ENCODE measurements at regions not wholly inside any gene's neighbourhood (a gene's known extent, or its start where the extent isn't known, plus 50 kb on each side); places are given as distances from the start of the nearest gene placed in this dataset.
"Not testable (repeated sequence)": the region's sequence is repeated elsewhere in the genome, so short reads cannot be mapped to it uniquely, and the experiment has no call there.

GRCh38 chr13:104920513-104920912 lies 1614.9 kb downstream of the EFNB2 start:
- not testable (repeated sequence) for H3K27ac ChIP-seq (ENCODE audit: low read depth); H3K4me3 Mint-ChIP-seq; H3K27me3 Mint-ChIP-seq (ENCODE audit: insufficient read depth, low read depth, poor library complexity); H3K9me2 ChIP-seq (ENCODE audit: insufficient read depth); H4K20me1 ChIP-seq (replicated peaks; ENCODE audit: insufficient read depth); H2AFZ ChIP-seq; DNase-seq (ENCODE audit: low spot score); H3K79me2 ChIP-seq (replicated peaks; ENCODE audit: insufficient read depth); H3K4me1 Mint-ChIP-seq; ATAC-seq; H3K4me3 ChIP-seq; H3K27ac Mint-ChIP-seq; H3F3A ChIP-seq (replicated peaks; ENCODE audit: low read depth); H3K4me2 ChIP-seq; H3K4me1 ChIP-seq (ENCODE audit: insufficient read depth); H3K36me3 ChIP-seq (ENCODE audit: insufficient read depth); H3K27me3 ChIP-seq (ENCODE audit: insufficient read depth)
- peaks cover 24% of the 10 kb centered on the region for H3K9me3 Mint-ChIP-seq
- peaks cover 15% of the 10 kb centered on the region; the same call in 2 of the 3 replicates for H3K36me3 Mint-ChIP-seq (ENCODE audit: low read depth)

- TF ChIP-seq STAT1 (IDR thresholded peaks at IDR 0.05; ENCODE audit: unreplicated experiment) (no peak), NANOG (IDR thresholded peaks at IDR 0.05; ENCODE audit: borderline replicate concordance) (no peak), ETS1 (IDR thresholded peaks at IDR 0.05) (no peak), JUNB (IDR thresholded peaks at IDR 0.05; ENCODE audit: unreplicated experiment) (no peak), EZH2 (IDR thresholded peaks at IDR 0.05; ENCODE audit: low read depth, unreplicated experiment) (no peak), ZNF331 (CRISPR knock-in tag; IDR thresholded peaks at IDR 0.05; ENCODE audit: low read depth) (no peak), ZNF462 (CRISPR knock-in tag; IDR thresholded peaks at IDR 0.05) (no peak)
- Mint-ChIP-seq H3K4me3 (no peak overlapping the region), H3K27me3 (ENCODE audit: insufficient read depth, low read depth, poor library complexity) (no peaks in the 10 kb centered on the region), H3K9me3 (peaks cover 20% of the 10 kb centered on the region), H3K36me3 (ENCODE audit: low read depth) (peaks cover 15% of the 10 kb centered on the region; the same call in 2 of the 3 replicates), H3K4me1 (no peaks in the 10 kb centered on the region), H3K27ac (no peak overlapping the region)
- Histone ChIP-seq H3K4me3 (no peak overlapping the region), H3K9me2 (ENCODE audit: insufficient read depth) (no peaks in the 10 kb centered on the region; the same call in 1 of the 2 replicates), H3F3A (replicated peaks; ENCODE audit: low read depth) (no peaks in the 10 kb centered on the region), H3K36me3 (ENCODE audit: insufficient read depth) (no peaks in the 10 kb centered on the region), H3K79me2 (replicated peaks; ENCODE audit: insufficient read depth) (no peaks in the 10 kb centered on the region), H3K27me3 (ENCODE audit: insufficient read depth) (no peaks in the 10 kb centered on the region), H4K20me1 (replicated peaks; ENCODE audit: insufficient read depth) (no peaks in the 10 kb centered on the region), H3K4me1 (ENCODE audit: insufficient read depth) (no peaks in the 10 kb centered on the region), H2AFZ (no peak overlapping the region), H3K4me2 (no peak overlapping the region), H3K27ac (ENCODE audit: low read depth) (no peak overlapping the region)
- DNase-seq (ENCODE audit: low spot score), result no peak
- no peak for ATAC-seq
Measured at GRCh38 chr13:104920091-104920490, 1615.4 kb downstream of the EFNB2 start.

Data from GM23338 (cell line).